LNCaP clone FGC (cell line): ENCODE measurements at regions not wholly inside any gene's neighbourhood (a gene's known extent, or its start where the extent isn't known, plus 50 kb on each side); places are given as distances from the start of the nearest gene placed in this dataset.

Experiments used
- DNase-seq: peaks from one replicate; pipeline ENCODE4 v3.0.0-alpha.2; 2011; ENCODE audit warnings: low read depth
- H3K4me3 ChIP-seq: 2 replicates; pipeline ENCODE4 v1.5.1; 2011; ENCODE audit warnings: mild to moderate bottlenecking, low read depth, low read length, control low read depth
- CTCF ChIP-seq: IDR thresholded peaks from 2 replicates; pipeline ENCODE4 v1.5.1; 2012; ENCODE audit warnings: mild to moderate bottlenecking; ENCODE audit not compliant: control insufficient read depth, insufficient read depth; ENCODE audit errors: extremely low read depth

GRCh38 chr20:12870588-12870987 is 138.2 kb upstream of the SPTLC3 start:
- no peak overlapping the region for H3K4me3 ChIP-seq
- no peak for TF ChIP-seq CTCF
- DNase-seq, result no peak

GRCh38 chr20:12874933-12875332 is 133.8 kb upstream of the SPTLC3 start:
- no peak for TF ChIP-seq CTCF
- no peak overlapping the region for H3K4me3 ChIP-seq

GRCh38 chr20:12875510-12875909 is 133.3 kb upstream of the SPTLC3 start:
- no peak overlapping the region for H3K4me3 ChIP-seq
- TF ChIP-seq CTCF, result no peak
- DNase-seq, result no peak

More at GRCh38 chr20:12874933-12875332, 133.8 kb upstream of the SPTLC3 start:
- DNase-seq, result no peak

- no peak for TF ChIP-seq CTCF
- H3K4me3 ChIP-seq, result no peak overlapping the region
- DNase-seq, result no peak
These were observed 125.8 kb upstream of the SPTLC3 start for GRCh38 chr20:12882832-12883506.

GRCh38 chr20:12883507-12883885 is 125.3 kb upstream of the SPTLC3 start:
- TF ChIP-seq CTCF, result no peak
- no peak overlapping the region for H3K4me3 ChIP-seq
- DNase-seq, result no peak

GRCh38 chr20:12886618-12887363 is 122.0 kb upstream of the SPTLC3 start:
- H3K4me3 ChIP-seq, result no peak overlapping the region
- no peak for TF ChIP-seq CTCF
- no peak for DNase-seq
